ENCODE measurements at regions not wholly inside any gene's neighbourhood (a gene's known extent, or its start where the extent isn't known, plus 50 kb on each side); places are given as distances from the start of the nearest gene placed in this dataset.
A peak's percentile ranks its signal among the peaks of the same experiment; 100 is the strongest.

DNA sequence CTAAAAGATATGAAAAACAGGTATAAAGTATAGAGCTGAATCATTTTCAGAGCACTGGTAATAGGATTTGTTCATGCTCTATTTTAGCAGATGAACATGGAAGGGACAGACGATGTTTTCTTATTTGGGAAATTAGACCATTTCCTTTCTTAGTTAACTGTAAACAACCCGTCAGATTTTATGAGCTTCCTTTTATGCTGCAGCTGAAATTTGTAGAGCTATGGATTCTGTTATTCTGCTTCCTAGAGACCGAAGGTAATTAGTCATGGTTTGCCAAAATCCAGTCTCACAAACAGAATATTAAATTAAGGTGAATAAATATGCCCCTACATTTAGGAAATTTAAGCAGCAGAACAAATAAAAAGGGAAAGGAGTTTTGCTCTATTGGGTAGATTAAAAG is 180.2 kb upstream of the SYT1 start:
- H3K4me3 ChIP-seq (ENCODE audit: low read length): no peak overlapping the region
- no peak for DNase-seq (ENCODE audit: low read depth)
- TF ChIP-seq, protein P1, sequence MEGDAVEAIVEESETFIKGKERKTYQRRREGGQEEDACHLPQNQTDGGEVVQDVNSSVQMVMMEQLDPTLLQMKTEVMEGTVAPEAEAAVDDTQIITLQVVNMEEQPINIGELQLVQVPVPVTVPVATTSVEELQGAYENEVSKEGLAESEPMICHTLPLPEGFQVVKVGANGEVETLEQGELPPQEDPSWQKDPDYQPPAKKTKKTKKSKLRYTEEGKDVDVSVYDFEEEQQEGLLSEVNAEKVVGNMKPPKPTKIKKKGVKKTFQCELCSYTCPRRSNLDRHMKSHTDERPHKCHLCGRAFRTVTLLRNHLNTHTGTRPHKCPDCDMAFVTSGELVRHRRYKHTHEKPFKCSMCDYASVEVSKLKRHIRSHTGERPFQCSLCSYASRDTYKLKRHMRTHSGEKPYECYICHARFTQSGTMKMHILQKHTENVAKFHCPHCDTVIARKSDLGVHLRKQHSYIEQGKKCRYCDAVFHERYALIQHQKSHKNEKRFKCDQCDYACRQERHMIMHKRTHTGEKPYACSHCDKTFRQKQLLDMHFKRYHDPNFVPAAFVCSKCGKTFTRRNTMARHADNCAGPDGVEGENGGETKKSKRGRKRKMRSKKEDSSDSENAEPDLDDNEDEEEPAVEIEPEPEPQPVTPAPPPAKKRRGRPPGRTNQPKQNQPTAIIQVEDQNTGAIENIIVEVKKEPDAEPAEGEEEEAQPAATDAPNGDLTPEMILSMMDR (IDR thresholded peaks at IDR 0.05; ENCODE audit: insufficient read depth, low read depth, low read length, missing control alignments): no peak

DNA sequence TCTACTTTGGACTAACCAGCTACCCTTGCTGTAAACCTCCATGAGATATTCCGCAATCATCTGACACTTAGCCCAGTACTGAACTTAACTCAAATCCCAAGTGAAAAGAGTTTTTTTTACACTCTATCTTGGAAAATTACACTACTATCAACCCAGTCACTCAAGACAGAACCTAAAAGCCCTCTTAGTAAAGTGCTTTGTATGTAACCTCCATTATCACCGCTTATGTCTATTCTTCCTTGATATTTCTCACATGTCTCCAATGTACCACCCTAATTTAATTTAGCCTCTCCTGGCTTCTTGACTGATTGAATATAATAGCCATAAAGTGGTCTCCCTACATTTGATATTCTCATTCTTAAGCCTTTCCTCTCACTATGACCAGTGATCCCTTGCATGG is 168.8 kb upstream of the SYT1 start:
- TF ChIP-seq, protein P1 (IDR thresholded peaks at IDR 0.05; ENCODE audit: insufficient read depth, low read depth, low read length, missing control alignments): no peak
- H3K4me3 ChIP-seq (ENCODE audit: low read length): no peak overlapping the region
- no peak for DNase-seq (ENCODE audit: low read depth)

DNA sequence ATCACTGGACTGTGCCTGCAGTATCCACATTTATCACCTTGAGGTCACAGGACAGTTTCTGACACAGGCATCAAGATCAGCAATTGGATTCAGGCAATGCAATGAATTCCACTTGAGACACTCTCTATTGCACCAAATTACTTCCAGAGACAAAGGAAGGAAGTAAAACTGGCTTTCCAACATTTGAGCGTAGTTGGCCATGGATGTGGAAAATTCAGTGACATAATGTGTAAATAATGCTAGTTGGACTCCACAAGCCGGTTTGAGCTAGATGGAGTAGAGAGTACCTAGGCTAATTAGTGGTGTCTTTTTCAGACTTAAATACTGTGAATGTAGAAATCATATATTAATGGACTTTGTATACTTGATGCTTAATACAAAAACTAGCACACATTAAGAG is 168.3 kb upstream of the SYT1 start:
- peak; percentile 80 for DNase-seq (ENCODE audit: low read depth)
- H3K4me3 ChIP-seq (ENCODE audit: low read length): no peak overlapping the region
- TF ChIP-seq, protein P1 (IDR thresholded peaks at IDR 0.05; ENCODE audit: insufficient read depth, low read depth, low read length, missing control alignments): no peak

DNA sequence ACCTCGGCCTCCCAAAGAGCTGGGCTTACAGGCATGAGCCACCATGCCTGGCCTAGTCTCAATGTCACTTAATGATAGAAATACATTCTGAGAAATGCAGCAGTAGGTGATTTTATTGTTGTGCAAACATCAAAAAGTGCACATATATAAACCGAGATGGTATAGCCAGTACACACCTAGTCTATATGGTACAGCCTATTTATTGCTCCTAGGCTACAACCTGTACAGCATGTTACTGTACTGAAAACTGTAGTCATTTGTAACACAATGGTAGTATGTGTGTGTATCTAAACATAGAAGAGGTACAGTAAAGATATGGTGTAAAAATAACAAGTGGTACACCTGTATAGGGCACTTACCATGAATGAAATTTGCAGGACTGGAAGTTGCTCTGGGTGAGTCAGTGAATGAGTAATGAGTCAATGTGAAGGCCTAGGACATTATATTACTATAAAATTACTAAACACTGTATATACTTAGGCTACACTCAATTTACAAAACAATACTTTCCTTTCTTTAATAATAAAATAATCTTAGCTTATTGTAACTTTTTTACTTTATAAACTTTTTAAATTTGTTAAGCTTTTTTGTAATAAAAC is 166.7 kb upstream of the SYT1 start:
- DNase-seq (ENCODE audit: low read depth): peak; percentile 84
- no peak overlapping the region for H3K4me3 ChIP-seq (ENCODE audit: low read length)
- TF ChIP-seq, protein P1 (IDR thresholded peaks at IDR 0.05; ENCODE audit: insufficient read depth, low read depth, low read length, missing control alignments): no peak

DNA sequence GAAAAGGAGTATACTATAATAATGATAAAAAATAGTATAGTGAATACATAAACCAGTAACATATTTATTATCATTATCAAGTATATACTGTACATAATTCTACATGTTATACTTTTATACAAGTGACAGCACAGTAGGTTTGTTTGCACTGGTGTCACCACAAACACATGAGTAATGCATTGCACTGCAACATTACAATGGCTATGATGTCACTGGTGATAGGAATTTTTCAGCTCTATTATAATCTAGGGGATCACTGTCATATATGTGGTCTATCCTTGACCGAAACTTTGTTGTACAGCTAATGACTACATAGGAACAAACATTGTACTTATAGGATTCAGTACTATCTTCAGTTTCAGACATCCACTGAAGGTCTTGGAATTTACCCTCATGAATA is 165.8 kb upstream of the SYT1 start:
- DNase-seq (ENCODE audit: low read depth): peak; percentile 76
- TF ChIP-seq, protein P1 (IDR thresholded peaks at IDR 0.05; ENCODE audit: insufficient read depth, low read depth, low read length, missing control alignments): no peak
- no peak overlapping the region for H3K4me3 ChIP-seq (ENCODE audit: low read length)

DNA sequence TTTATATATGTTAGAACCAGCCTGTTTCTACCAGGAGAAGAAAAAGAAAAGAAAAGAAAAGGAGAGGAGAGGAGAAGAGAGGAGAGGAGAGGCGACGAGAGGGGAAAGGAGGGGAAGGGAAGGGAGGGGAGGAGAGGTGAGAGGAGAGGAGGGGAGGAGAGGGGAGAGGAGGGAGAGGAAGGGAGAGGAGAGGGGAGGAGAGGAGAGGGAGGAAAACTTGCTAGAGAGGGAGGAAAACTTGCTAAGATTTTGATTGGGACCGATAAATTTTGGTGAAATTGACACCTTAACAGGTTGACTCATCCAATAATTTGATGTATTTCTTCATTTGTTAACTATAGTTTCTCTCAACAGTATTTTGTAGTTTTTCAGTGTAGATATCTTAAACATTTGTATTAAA is 164.0 kb upstream of the SYT1 start:
- TF ChIP-seq, protein P1 (IDR thresholded peaks at IDR 0.05; ENCODE audit: insufficient read depth, low read depth, low read length, missing control alignments): no peak
- DNase-seq (ENCODE audit: low read depth): no peak

DNA sequence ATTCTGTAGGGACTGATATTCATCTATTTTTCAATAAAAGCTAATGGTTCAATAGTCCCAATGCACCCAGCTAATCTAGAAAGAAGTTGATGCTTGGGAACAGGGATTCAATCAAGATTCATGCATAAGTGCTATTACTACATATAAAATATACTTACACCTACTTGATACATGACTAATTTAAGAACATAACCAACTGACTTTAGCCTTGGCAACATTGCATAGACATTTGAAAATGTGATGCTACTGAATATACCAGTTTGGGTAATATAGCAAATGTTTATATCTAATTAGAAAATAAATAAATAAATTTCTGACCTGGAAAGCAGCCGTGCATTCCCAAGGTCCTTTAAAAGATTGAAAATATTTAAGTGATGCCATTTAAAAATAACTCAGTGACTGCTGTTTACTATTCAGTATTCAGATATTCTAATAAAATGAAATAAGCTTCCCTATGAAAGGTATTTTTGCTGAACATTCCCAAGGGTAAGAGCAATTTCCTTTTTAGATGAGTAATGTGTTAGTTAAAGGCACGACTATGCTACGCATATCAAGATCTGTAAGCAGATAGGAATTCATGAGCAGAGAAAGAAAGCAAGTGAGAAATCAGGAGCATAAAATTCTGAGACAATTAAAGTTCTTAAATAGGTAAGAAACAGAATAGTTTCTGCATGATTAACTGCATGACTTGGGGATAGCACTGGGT is 160.6 kb upstream of the SYT1 start:
- no peak overlapping the region for H3K4me3 ChIP-seq (ENCODE audit: low read length)
- TF ChIP-seq, protein P1 (IDR thresholded peaks at IDR 0.05; ENCODE audit: insufficient read depth, low read depth, low read length, missing control alignments): no peak
- DNase-seq (ENCODE audit: low read depth): peak; percentile 84

More for the DNA sequence above, 164.0 kb upstream of the SYT1 start:
- H3K4me3 ChIP-seq (ENCODE audit: low read length): no peak overlapping the region

Measured in epithelial cell of esophagus (primary cell).